ENCODE measurements at regions not wholly inside any gene's neighbourhood (a gene's known extent, or its start where the extent isn't known, plus 50 kb on each side); places are given as distances from the start of the nearest gene placed in this dataset.
A peak's percentile ranks its signal among the peaks of the same experiment; 100 is the strongest.

GRCh38 chr2:137842952-137843351 is 121.3 kb upstream of the HNMT start:
- Histone ChIP-seq H3K79me1 (ENCODE audit: low read length) (peaks cover 2% of the 10 kb centered on the region), H2AFZ (ENCODE audit: insufficient read depth, low read length, poor library complexity) (no peak overlapping the region), H3K18ac (ENCODE audit: low read length) (no peak overlapping the region), H3K4me3 (ENCODE audit: low read depth, low read length) (no peak overlapping the region), H3K23ac (ENCODE audit: low read length) (no peak overlapping the region), H2BK5ac (ENCODE audit: low read depth, low read length, poor library complexity) (no peak overlapping the region), H3K36me3 (ENCODE audit: control insufficient read depth in 1 of 2, insufficient read depth in 2 of 2, low read length in 2 of 2) (no peaks in the 10 kb centered on the region), H3K79me2 (ENCODE audit: control insufficient read depth, insufficient read depth, low read length, poor library complexity) (no peaks in the 10 kb centered on the region), H3K14ac (ENCODE audit: low read length) (no peak overlapping the region), H3K4me1 (ENCODE audit: control insufficient read depth in 1 of 2, insufficient read depth in 2 of 2, low read length in 2 of 2) (peaks cover 5 to 6% of the 10 kb centered on the region in 2 experiments), H3K9me3 (ENCODE audit: insufficient read depth, low read depth, low read length) (no peaks in the 10 kb centered on the region), H3K4me2 (ENCODE audit: low read length) (no peak overlapping the region), H3K27me3 (ENCODE audit: insufficient read depth, low read length) (no peaks in the 10 kb centered on the region), H2BK12ac (ENCODE audit: low read length) (no peak overlapping the region), H4K8ac (ENCODE audit: low read depth, low read length) (no peak overlapping the region), H2BK120ac (ENCODE audit: insufficient read depth, low read length, poor library complexity) (no peak overlapping the region), H3K4ac (ENCODE audit: low read depth, low read length) (no peak overlapping the region), H2AK5ac (ENCODE audit: low read length) (no peak overlapping the region), H3K27ac (ENCODE audit: low read depth, low read length) (no peak overlapping the region), H4K12ac (ENCODE audit: low read depth, low read length) (no peak overlapping the region), H4K91ac (ENCODE audit: low read depth, low read length) (no peak overlapping the region), H3K9ac (ENCODE audit: low read length) (no peak overlapping the region)
- no peak for DNase-seq
- no CpG with 5 or more reads among the region's 3 CpGs for WGBS (ENCODE audit: extremely low coverage, insufficient coverage, insufficient read length)

GRCh38 chr2:137845422-137845821 is 118.9 kb upstream of the HNMT start:
- no peak overlapping the region for H3K23ac ChIP-seq (ENCODE audit: low read length)
- no peaks in the 10 kb centered on the region for H3K79me2 ChIP-seq (ENCODE audit: control insufficient read depth, insufficient read depth, low read length, poor library complexity)
- H3K14ac ChIP-seq (ENCODE audit: low read length), result no peak overlapping the region
- no peaks in the 10 kb centered on the region for H3K27me3 ChIP-seq (ENCODE audit: insufficient read depth, low read length)
- no peak overlapping the region for H3K27ac ChIP-seq (ENCODE audit: low read depth, low read length)
- no peak overlapping the region for H3K4ac ChIP-seq (ENCODE audit: low read depth, low read length)
- H3K9me3 ChIP-seq (ENCODE audit: insufficient read depth, low read depth, low read length), result no peaks in the 10 kb centered on the region
- no peak for DNase-seq
- H4K12ac ChIP-seq (ENCODE audit: low read depth, low read length), result no peak overlapping the region
- peaks cover 2% of the 10 kb centered on the region for H3K79me1 ChIP-seq (ENCODE audit: low read length)
- H3K18ac ChIP-seq (ENCODE audit: low read length), result no peak overlapping the region
- H3K9ac ChIP-seq (ENCODE audit: low read length), result no peak overlapping the region
- H4K91ac ChIP-seq (ENCODE audit: low read depth, low read length), result no peak overlapping the region
- no peak overlapping the region for H2AFZ ChIP-seq (ENCODE audit: insufficient read depth, low read length, poor library complexity)
- no peak overlapping the region for H2BK120ac ChIP-seq (ENCODE audit: insufficient read depth, low read length, poor library complexity)
- no peak overlapping the region for H3K4me3 ChIP-seq (ENCODE audit: low read depth, low read length)
- no peak overlapping the region for H2BK12ac ChIP-seq (ENCODE audit: low read length)
- H3K36me3 ChIP-seq (ENCODE audit: control insufficient read depth in 1 of 2, insufficient read depth in 2 of 2, low read length in 2 of 2), result no peaks in the 10 kb centered on the region
- no peak overlapping the region for H2AK5ac ChIP-seq (ENCODE audit: low read length)
- no peak overlapping the region for H2BK5ac ChIP-seq (ENCODE audit: low read depth, low read length, poor library complexity)
- H3K4me1 ChIP-seq (ENCODE audit: control insufficient read depth in 1 of 2, insufficient read depth in 2 of 2, low read length in 2 of 2), result peaks cover 5 to 6% of the 10 kb centered on the region in 2 experiments
- no peak overlapping the region for H4K8ac ChIP-seq (ENCODE audit: low read depth, low read length)
- no peak overlapping the region for H3K4me2 ChIP-seq (ENCODE audit: low read length)

GRCh38 chr2:137846993-137847392 is 117.3 kb upstream of the HNMT start:
- no peak overlapping the region for H2BK120ac ChIP-seq (ENCODE audit: insufficient read depth, low read length, poor library complexity)
- H3K23ac ChIP-seq (ENCODE audit: low read length), result no peak overlapping the region
- H4K12ac ChIP-seq (ENCODE audit: low read depth, low read length), result no peak overlapping the region
- no peak overlapping the region for H3K4me3 ChIP-seq (ENCODE audit: low read depth, low read length)
- H2BK5ac ChIP-seq (ENCODE audit: low read depth, low read length, poor library complexity), result no peak overlapping the region
- no CpG with 5 or more reads among the region's 2 CpGs for WGBS (ENCODE audit: extremely low coverage, insufficient coverage, insufficient read length)
- no peak overlapping the region for H4K91ac ChIP-seq (ENCODE audit: low read depth, low read length)
- no peak overlapping the region for H3K4ac ChIP-seq (ENCODE audit: low read depth, low read length)
- no peaks in the 10 kb centered on the region for H3K9me3 ChIP-seq (ENCODE audit: insufficient read depth, low read depth, low read length)
- peak in 1 of 2 donors; percentile 38 for DNase-seq
- H2AFZ ChIP-seq (ENCODE audit: insufficient read depth, low read length, poor library complexity), result no peak overlapping the region
- H3K27ac ChIP-seq (ENCODE audit: low read depth, low read length), result peak overlapping the region; percentile 58
- H2BK12ac ChIP-seq (ENCODE audit: low read length), result no peak overlapping the region
- H3K14ac ChIP-seq (ENCODE audit: low read length), result no peak overlapping the region
- peaks cover 5% of the 10 kb centered on the region in 2 experiments for H3K4me1 ChIP-seq (ENCODE audit: control insufficient read depth in 1 of 2, insufficient read depth in 2 of 2, low read length in 2 of 2)
- peaks cover 2% of the 10 kb centered on the region for H3K79me1 ChIP-seq (ENCODE audit: low read length)
- no peaks in the 10 kb centered on the region for H3K79me2 ChIP-seq (ENCODE audit: control insufficient read depth, insufficient read depth, low read length, poor library complexity)
- H4K8ac ChIP-seq (ENCODE audit: low read depth, low read length), result no peak overlapping the region
- no peak overlapping the region for H3K9ac ChIP-seq (ENCODE audit: low read length)
- H3K27me3 ChIP-seq (ENCODE audit: insufficient read depth, low read length), result no peaks in the 10 kb centered on the region
- no peak overlapping the region for H3K18ac ChIP-seq (ENCODE audit: low read length)
- no peaks in the 10 kb centered on the region for H3K36me3 ChIP-seq (ENCODE audit: control insufficient read depth in 1 of 2, insufficient read depth in 2 of 2, low read length in 2 of 2)
- no peak overlapping the region for H3K4me2 ChIP-seq (ENCODE audit: low read length)
- no peak overlapping the region for H2AK5ac ChIP-seq (ENCODE audit: low read length)

GRCh38 chr2:137847443-137847842 is 116.8 kb upstream of the HNMT start:
- no peaks in the 10 kb centered on the region for H3K9me3 ChIP-seq (ENCODE audit: insufficient read depth, low read depth, low read length)
- H3K36me3 ChIP-seq (ENCODE audit: control insufficient read depth in 1 of 2, insufficient read depth in 2 of 2, low read length in 2 of 2), result no peaks in the 10 kb centered on the region
- peaks cover 2% of the 10 kb centered on the region for H3K79me1 ChIP-seq (ENCODE audit: low read length)
- H3K4ac ChIP-seq (ENCODE audit: low read depth, low read length), result no peak overlapping the region
- H3K18ac ChIP-seq (ENCODE audit: low read length), result no peak overlapping the region
- H3K4me1 ChIP-seq (ENCODE audit: control insufficient read depth in 1 of 2, insufficient read depth in 2 of 2, low read length in 2 of 2), result peaks cover under 1% of the 10 kb centered on the region in 2 experiments
- no peak overlapping the region for H3K9ac ChIP-seq (ENCODE audit: low read length)
- H2AK5ac ChIP-seq (ENCODE audit: low read length), result no peak overlapping the region
- no peak overlapping the region for H2BK12ac ChIP-seq (ENCODE audit: low read length)
- H3K27me3 ChIP-seq (ENCODE audit: insufficient read depth, low read length), result no peaks in the 10 kb centered on the region
- H3K27ac ChIP-seq (ENCODE audit: low read depth, low read length), result peak overlapping the region; percentile 58
- no peak overlapping the region for H4K8ac ChIP-seq (ENCODE audit: low read depth, low read length)
- no peak overlapping the region for H2AFZ ChIP-seq (ENCODE audit: insufficient read depth, low read length, poor library complexity)
- H2BK120ac ChIP-seq (ENCODE audit: insufficient read depth, low read length, poor library complexity), result no peak overlapping the region
- H4K91ac ChIP-seq (ENCODE audit: low read depth, low read length), result no peak overlapping the region
- no peak overlapping the region for H3K4me2 ChIP-seq (ENCODE audit: low read length)
- no peak overlapping the region for H4K12ac ChIP-seq (ENCODE audit: low read depth, low read length)
- H3K4me3 ChIP-seq (ENCODE audit: low read depth, low read length), result no peak overlapping the region
- DNase-seq, result peak; percentile 56 to 98
- H3K79me2 ChIP-seq (ENCODE audit: control insufficient read depth, insufficient read depth, low read length, poor library complexity), result no peaks in the 10 kb centered on the region
- H2BK5ac ChIP-seq (ENCODE audit: low read depth, low read length, poor library complexity), result no peak overlapping the region
- H3K23ac ChIP-seq (ENCODE audit: low read length), result no peak overlapping the region
- no peak overlapping the region for H3K14ac ChIP-seq (ENCODE audit: low read length)

Data from trophoblast cell (in vitro differentiated cells and primary cell).